SK-N-SH (cell line): ENCODE measurements at regions not wholly inside any gene's neighbourhood (a gene's known extent, or its start where the extent isn't known, plus 50 kb on each side); places are given as distances from the start of the nearest gene placed in this dataset.

Source experiments
- CTCF ChIA-PET: fragments of 300-600, 350-600 bp; formaldehyde crosslinking; extraction: SDS; loops from one replicate; lab custom pipeline; 2021; lab: Yijun Ruan, JAX
- POLR2A ChIA-PET: fragments of 350-600 bp; sonication (Branson Sonifier 250); formaldehyde crosslinking; extraction: SDS; loops from one replicate; lab custom pipeline; 2020; ENCODE audit warnings: antibody characterized with exemption, inconsistent platforms; lab: Yijun Ruan, JAX
- DNase-seq: peaks from one replicate; pipeline ENCODE4 v3.0.0; 2012
- H2AFZ ChIP-seq: fragments of 200-600 bp; sonication (generic); 2 replicates; pipeline ENCODE4 v1.8.1; 2016; ENCODE audit warnings: antibody characterized with exemption, mild to moderate bottlenecking, low read depth
- H3F3A ChIP-seq: fragments of 200-600 bp; sonication (generic); replicated peaks from 2 replicates; pipeline ENCODE3; 2016; ENCODE audit warnings: antibody characterized with exemption, mild to moderate bottlenecking; ENCODE audit not compliant: insufficient read depth
- H3K27ac ChIP-seq, 2 experiments: fragments of 200-500 bp in 1 of 2; fragments of 200-600 bp in 1 of 2; sonication (Bioruptor generic) in 1 of 2; sonication (generic), shearing (Covaris generic) in 1 of 2; 2 replicates each; pipeline versions ENCODE4 v1.5.1 to v1.6.1; 2014 to 2016; ENCODE audit warnings: low read depth in 2 of 2, inconsistent platforms in 1 of 2, low read length in 1 of 2, mild to moderate bottlenecking in 1 of 2, mixed read lengths in 1 of 2
- H3K27me3 ChIP-seq: fragments of 200-600 bp; sonication (generic), shearing (Covaris generic); 2 replicates; pipeline ENCODE4 v1.6.1; 2016; ENCODE audit warnings: mixed run types; ENCODE audit not compliant: insufficient read depth
- H3K36me3 ChIP-seq, 2 experiments: fragments of 200-500 bp in 1 of 2; fragments of 200-600 bp in 1 of 2; sonication (Bioruptor generic) in 1 of 2; sonication (generic) in 1 of 2; replicated peaks in 1 of 2; 2 replicates each; pipeline versions ENCODE3 to v1.5.1; 2014 to 2016; ENCODE audit warnings: low read length in 1 of 2, mild to moderate bottlenecking in 1 of 2; ENCODE audit not compliant: insufficient read depth in 2 of 2, control insufficient read depth in 1 of 2
- H3K4me1 ChIP-seq, 2 experiments: fragments of 200-500 bp in 1 of 2; fragments of 200-600 bp in 1 of 2; sonication (Bioruptor generic) in 1 of 2; sonication (generic), shearing (Covaris generic) in 1 of 2; 2 replicates each; pipeline versions ENCODE4 v1.5.1 to v1.6.1; 2014 to 2016; ENCODE audit warnings: low read depth in 1 of 2, low read length in 1 of 2, mixed run types in 1 of 2; ENCODE audit not compliant: insufficient read depth in 2 of 2, control insufficient read depth in 1 of 2
- H3K4me2 ChIP-seq: fragments of 200-600 bp; sonication (generic), shearing (Covaris generic); 2 replicates; pipeline ENCODE4 v1.6.1; 2017; ENCODE audit warnings: mixed run types
- H3K4me3 ChIP-seq, 2 experiments: fragments of 200-500 bp in 1 of 2; fragments of 200-600 bp in 1 of 2; sonication (Bioruptor generic) in 1 of 2; sonication (generic), shearing (Covaris generic) in 1 of 2; 2 replicates each; pipeline versions ENCODE4 v1.5.1 to v1.8.1; 2014 to 2016; ENCODE audit warnings: low read depth in 2 of 2, inconsistent platforms in 1 of 2, low read length in 1 of 2, mild to moderate bottlenecking in 1 of 2, mixed read lengths in 1 of 2, moderate library complexity in 1 of 2
- H3K79me2 ChIP-seq: fragments of 200-600 bp; sonication (generic); 2 replicates; pipeline ENCODE4 v1.8.1; 2017; ENCODE audit warnings: mild to moderate bottlenecking; ENCODE audit not compliant: insufficient read depth
- H3K9ac ChIP-seq: fragments of 200-600 bp; sonication (generic); 2 replicates; pipeline ENCODE4 v1.6.1; 2017; ENCODE audit warnings: mixed run types
- H3K9me2 ChIP-seq: fragments of 200-600 bp; sonication (generic); 2 replicates; pipeline ENCODE4 v1.6.1; 2017; ENCODE audit warnings: mixed run types
- H3K9me3 ChIP-seq: fragments of 200-600 bp; sonication (generic); 2 replicates; pipeline ENCODE4 v1.6.1; 2017; ENCODE audit warnings: mixed run types, mild to moderate bottlenecking, moderate library complexity
- H4K20me1 ChIP-seq: fragments of 200-600 bp; sonication (generic); 2 replicates; pipeline ENCODE4 v1.6.1; 2017; ENCODE audit warnings: mild to moderate bottlenecking, mixed run types; ENCODE audit not compliant: insufficient read depth
- FOXJ3 ChIP-seq: sonication (generic); formaldehyde crosslinking; IDR thresholded peaks from 2 replicates; pipeline ENCODE4 v1.5.1; 2020; ENCODE audit warnings: mild to moderate bottlenecking, missing genetic modification reagents
- FOXM1 ChIP-seq: IDR thresholded peaks from 2 replicates; pipeline ENCODE4 v1.4.0; 2012; ENCODE audit warnings: low read depth, mild to moderate bottlenecking
- JUND ChIP-seq: IDR thresholded peaks from 2 replicates; pipeline ENCODE4 v1.4.0; 2012
- MAX ChIP-seq: IDR thresholded peaks from 2 replicates; pipeline ENCODE4 v1.4.0; 2012; ENCODE audit warnings: low read depth
- MXI1 ChIP-seq: IDR thresholded peaks from 2 replicates; pipeline ENCODE4 v1.6.1; 2012; ENCODE audit warnings: mild to moderate bottlenecking, low read depth, low read length, improper control_type of control experiment
- NRF1 ChIP-seq: IDR thresholded peaks from 2 replicates; pipeline ENCODE4 v1.6.1; 2012; ENCODE audit warnings: low read depth, mild to moderate bottlenecking, low read length
- RCOR1 ChIP-seq: fragments of 150-350 bp; IDR thresholded peaks from 2 replicates; pipeline ENCODE4 v1.6.1; 2017; ENCODE audit warnings: antibody characterized with exemption, low read length
- REST ChIP-seq: IDR thresholded peaks from 2 replicates; pipeline ENCODE4 v1.6.1; 2012; ENCODE audit warnings: mild to moderate bottlenecking, low read depth, low read length, moderate library complexity
- RXRA ChIP-seq: IDR thresholded peaks from 2 replicates; pipeline ENCODE4 v1.4.0; 2012; ENCODE audit warnings: low read depth, mild to moderate bottlenecking, borderline replicate concordance
- SMC3 ChIP-seq: IDR thresholded peaks from 2 replicates; pipeline ENCODE4 v1.6.1; 2012; ENCODE audit warnings: low read depth, low read length, improper control_type of control experiment
- TCF12 ChIP-seq: IDR thresholded peaks from 2 replicates; pipeline ENCODE4 v1.4.0; 2012
- TEAD4 ChIP-seq: IDR thresholded peaks from 2 replicates; pipeline ENCODE4 v1.4.0; 2012; ENCODE audit warnings: mild to moderate bottlenecking, borderline replicate concordance; ENCODE audit not compliant: insufficient read depth
- USF1 ChIP-seq: IDR thresholded peaks from 2 replicates; pipeline ENCODE4 v1.4.0; 2012; ENCODE audit warnings: low read depth, borderline replicate concordance
- ZBTB33 ChIP-seq: IDR thresholded peaks from 2 replicates; pipeline ENCODE4 v1.4.0; 2012; ENCODE audit warnings: low read depth, borderline replicate concordance
- WGBS: methylation state at CpG from one replicate; pipeline ENCODE4 v1.1.6; 2017; ENCODE audit warnings: low lambda C conversion rate; 5-methylcytosine and 5-hydroxymethylcytosine counted together

- no peak overlapping the region for H3K27ac ChIP-seq
- H3K27me3 ChIP-seq: no peaks in the 10 kb centered on the region
- POLR2A ChIA-PET: no interaction called here
- no peaks in the 10 kb centered on the region for H3K36me3 ChIP-seq
- no peaks in the 10 kb centered on the region for H3F3A ChIP-seq
- H4K20me1 ChIP-seq: no peaks in the 10 kb centered on the region
- no peaks in the 10 kb centered on the region for H3K9me2 ChIP-seq
- H3K4me2 ChIP-seq: no peak overlapping the region
- CTCF ChIA-PET: interaction anchor here (0.9 kb wide), 1 partner anchor 198 kb away, joined by 3 read pairs; no protein-coding TSS in a partner anchor
- no peak for DNase-seq
- no peaks in the 10 kb centered on the region for H3K9me3 ChIP-seq
- 80% methylated on average over 6 of the region's 6 CpGs for WGBS
- no peak overlapping the region for H2AFZ ChIP-seq
- no peak overlapping the region for H3K4me3 ChIP-seq
- no peak overlapping the region for H3K9ac ChIP-seq
- TF ChIP-seq TCF12 (no peak), RXRA (no peak), ZBTB33 (no peak), USF1 (no peak), NRF1 (no peak), JUND (no peak), REST (no peak), MAX (no peak), FOXM1 (no peak), TEAD4 (no peak), MXI1 (no peak), FOXJ3 (CRISPR knock-in tag) (no peak), RCOR1 (no peak), SMC3 (no peak)
- TF ChIP-seq, all 33 proteins: peak for 0
- no peaks in the 10 kb centered on the region for H3K79me2 ChIP-seq
- H3K4me1 ChIP-seq: no peaks in the 10 kb centered on the region
These were observed 431.2 kb upstream of the PDE3A start for GRCh38 chr12:19937161-19937560.
